Liver (tissue), 8 donors: ENCODE measurements at regions not wholly inside any gene's neighbourhood (a gene's known extent, or its start where the extent isn't known, plus 50 kb on each side); places are given as distances from the start of the nearest gene placed in this dataset.

ENCODE experiments used
- DNase-seq: peaks from one replicate; pipeline ENCODE4 v3.0.0-alpha.2; 2017; ENCODE audit warnings: low spot score
- H3K27ac ChIP-seq, 2 donors: one replicate each; pipeline ENCODE4 v1.7.0; 2013; ENCODE audit warnings: inconsistent platforms in 2 of 2, low read length in 2 of 2, control low read depth in 1 of 2, low read depth in 1 of 2, mild to moderate bottlenecking in 1 of 2
- H3K27me3 ChIP-seq, 4 donors: one replicate each; pipeline versions ENCODE4 v1.6.1 to v1.7.0; 2013; ENCODE audit warnings: low read length in 3 of 4, inconsistent platforms in 1 of 4, mild to moderate bottlenecking in 1 of 4, moderate library complexity in 1 of 4; ENCODE audit not compliant: control insufficient read depth in 4 of 4, insufficient read depth in 4 of 4
- H3K36me3 ChIP-seq, 4 donors: one replicate each; pipeline versions ENCODE4 v1.6.1 to v1.7.0; 2013; ENCODE audit warnings: low read length in 3 of 4, mild to moderate bottlenecking in 3 of 4, low read depth in 1 of 4, moderate library complexity in 1 of 4; ENCODE audit not compliant: control insufficient read depth in 4 of 4, insufficient read depth in 3 of 4
- H3K4me1 ChIP-seq, 4 donors: one replicate each; pipeline versions ENCODE4 v1.6.1 to v1.7.0; 2013; ENCODE audit warnings: low read length in 3 of 4, mild to moderate bottlenecking in 3 of 4, moderate library complexity in 1 of 4; ENCODE audit not compliant: control insufficient read depth in 4 of 4, insufficient read depth in 4 of 4
- H3K4me3 ChIP-seq, 3 donors: one replicate each; pipeline versions ENCODE4 v1.6.1 to v1.7.0; 2013; ENCODE audit warnings: low read length in 3 of 3, control low read depth in 1 of 3, low read depth in 1 of 3, mild to moderate bottlenecking in 1 of 3
- H3K9ac ChIP-seq, 2 donors: one replicate each; pipeline ENCODE4 v1.7.0; 2013; ENCODE audit warnings: low read length in 2 of 2, mild to moderate bottlenecking in 2 of 2, moderate library complexity in 2 of 2, control low read depth in 1 of 2, low read depth in 1 of 2
- H3K9me3 ChIP-seq, 4 donors: one replicate each; pipeline versions ENCODE4 v1.6.1 to v1.7.0; 2013; ENCODE audit warnings: low read length in 3 of 4; ENCODE audit not compliant: control insufficient read depth in 4 of 4
- EGR1 ChIP-seq, 2 donors: IDR thresholded peaks; 2 replicates each; pipeline ENCODE4 v1.6.1; 2016 to 2018; ENCODE audit warnings: antibody characterized with exemption in 2 of 2, low read depth in 2 of 2
- FOXA1 ChIP-seq: IDR thresholded peaks from 2 replicates; pipeline ENCODE4 v1.6.1; 2016; ENCODE audit warnings: antibody characterized with exemption
- FOXA2 ChIP-seq: IDR thresholded peaks from 2 replicates; pipeline ENCODE4 v1.6.1; 2016; ENCODE audit warnings: antibody characterized with exemption
- GABPA ChIP-seq, 2 donors: IDR thresholded peaks in 1 of 2; conservative IDR thresholded peaks in 1 of 2; 2 replicates each; pipeline ENCODE4 v1.6.1; 2016; ENCODE audit warnings: antibody characterized with exemption in 2 of 2, mild to moderate bottlenecking in 1 of 2, moderate library complexity in 1 of 2
- HNF4A ChIP-seq, 2 donors: conservative IDR thresholded peaks; 2 replicates each; pipeline ENCODE4 v1.6.1; 2016; ENCODE audit warnings: antibody characterized with exemption in 2 of 2, mild to moderate bottlenecking in 2 of 2
- JUND ChIP-seq, 2 donors: IDR thresholded peaks; 2 replicates each; pipeline ENCODE4 v1.6.1; 2016; ENCODE audit warnings: antibody characterized with exemption in 2 of 2
- NR2F2 ChIP-seq: IDR thresholded peaks from 2 replicates; pipeline ENCODE4 v1.6.1; 2016; ENCODE audit warnings: antibody characterized with exemption
- RAD21 ChIP-seq, 2 donors: IDR thresholded peaks; 2 replicates each; pipeline ENCODE4 v1.6.1; 2016; ENCODE audit warnings: antibody characterized with exemption in 2 of 2, mild to moderate bottlenecking in 2 of 2
- TAF1 ChIP-seq: conservative IDR thresholded peaks from 2 replicates; pipeline ENCODE4 v1.6.1; 2016; ENCODE audit warnings: antibody characterized with exemption, mild to moderate bottlenecking
- WGBS: extraction: QIAGEN DNeasy Blood & Tissue Kit; methylation state at CpG from one replicate; pipeline ENCODE4 v1.1.7; 2013; 5-methylcytosine and 5-hydroxymethylcytosine counted together
- TF ChIP-seq, protein P1 (sequence below): IDR thresholded peaks from 2 replicates; pipeline ENCODE4 v1.6.1; 2016; ENCODE audit warnings: antibody characterized with exemption, mild to moderate bottlenecking
- TF ChIP-seq, protein P2 (sequence below): fragments of 150-350 bp; IDR thresholded peaks from 2 replicates; pipeline ENCODE4 v1.5.1; 2017; ENCODE audit warnings: improper control_type of control experiment, low read depth, low read length; ENCODE audit not compliant: missing input control
- TF ChIP-seq, protein P3 (sequence below): IDR thresholded peaks from 2 replicates; pipeline ENCODE4 v1.6.1; 2016; ENCODE audit warnings: antibody characterized with exemption
- donor health status: healthy.
- donor health status: healthy.
- donor health status: healthy.
- donor health status: healthy.
- donor health status: healthy.

DNA sequence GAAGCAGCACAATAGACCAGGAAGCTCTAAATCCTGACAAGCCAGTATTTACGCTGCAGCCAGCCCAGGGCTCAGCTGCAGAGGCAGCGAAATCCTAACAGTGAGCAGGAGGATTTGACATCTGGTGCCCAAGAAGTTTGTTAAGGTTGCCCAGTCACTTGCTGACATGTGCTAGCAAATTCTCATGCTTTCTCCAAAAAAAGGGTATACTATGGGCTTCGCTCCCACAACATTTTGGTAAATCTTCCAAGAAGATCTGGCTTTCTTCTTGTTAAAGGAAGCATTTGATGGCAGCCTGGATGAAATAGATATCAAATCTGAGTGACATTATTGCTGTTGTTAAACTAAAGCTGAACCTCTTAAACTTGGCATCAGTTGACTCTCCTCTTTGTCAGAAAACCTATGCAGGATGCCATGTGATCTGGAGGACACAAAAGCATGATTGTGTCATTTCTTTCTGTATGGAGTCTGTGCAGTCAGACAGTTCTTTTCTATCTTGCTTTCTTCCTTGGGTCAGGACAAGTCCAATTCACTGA is 949.7 kb upstream of the RBFOX1 start:
- Histone ChIP-seq H3K36me3 (no peaks in the 10 kb centered on the region), H3K4me1 (no peaks in the 10 kb centered on the region), H3K27me3 (peaks cover 0 to 3% (median 0%) of the 10 kb centered on the region in 4 donors), H3K9ac (no peak overlapping the region), H3K27ac (no peak overlapping the region), H3K9me3 (no peaks in the 10 kb centered on the region), H3K4me3 (no peak overlapping the region)
- DNase-seq, result no peak
- WGBS, result 64% methylated on average over 3 of the region's 3 CpGs
- TF ChIP-seq FOXA2 (no peak), EGR1 (IDR thresholded peaks at IDR 0.05; ENCODE audit: low read depth in 2 of 2) (no peak), GABPA (IDR thresholded peaks at IDR 0.05 in 1 of 2, conservative IDR thresholded peaks at IDR 0.05 in 1 of 2) (no peak), NR2F2 (no peak), TAF1 (no peak), HNF4A (conservative IDR thresholded peaks at IDR 0.05) (no peak)
- TF ChIP-seq, protein P1, sequence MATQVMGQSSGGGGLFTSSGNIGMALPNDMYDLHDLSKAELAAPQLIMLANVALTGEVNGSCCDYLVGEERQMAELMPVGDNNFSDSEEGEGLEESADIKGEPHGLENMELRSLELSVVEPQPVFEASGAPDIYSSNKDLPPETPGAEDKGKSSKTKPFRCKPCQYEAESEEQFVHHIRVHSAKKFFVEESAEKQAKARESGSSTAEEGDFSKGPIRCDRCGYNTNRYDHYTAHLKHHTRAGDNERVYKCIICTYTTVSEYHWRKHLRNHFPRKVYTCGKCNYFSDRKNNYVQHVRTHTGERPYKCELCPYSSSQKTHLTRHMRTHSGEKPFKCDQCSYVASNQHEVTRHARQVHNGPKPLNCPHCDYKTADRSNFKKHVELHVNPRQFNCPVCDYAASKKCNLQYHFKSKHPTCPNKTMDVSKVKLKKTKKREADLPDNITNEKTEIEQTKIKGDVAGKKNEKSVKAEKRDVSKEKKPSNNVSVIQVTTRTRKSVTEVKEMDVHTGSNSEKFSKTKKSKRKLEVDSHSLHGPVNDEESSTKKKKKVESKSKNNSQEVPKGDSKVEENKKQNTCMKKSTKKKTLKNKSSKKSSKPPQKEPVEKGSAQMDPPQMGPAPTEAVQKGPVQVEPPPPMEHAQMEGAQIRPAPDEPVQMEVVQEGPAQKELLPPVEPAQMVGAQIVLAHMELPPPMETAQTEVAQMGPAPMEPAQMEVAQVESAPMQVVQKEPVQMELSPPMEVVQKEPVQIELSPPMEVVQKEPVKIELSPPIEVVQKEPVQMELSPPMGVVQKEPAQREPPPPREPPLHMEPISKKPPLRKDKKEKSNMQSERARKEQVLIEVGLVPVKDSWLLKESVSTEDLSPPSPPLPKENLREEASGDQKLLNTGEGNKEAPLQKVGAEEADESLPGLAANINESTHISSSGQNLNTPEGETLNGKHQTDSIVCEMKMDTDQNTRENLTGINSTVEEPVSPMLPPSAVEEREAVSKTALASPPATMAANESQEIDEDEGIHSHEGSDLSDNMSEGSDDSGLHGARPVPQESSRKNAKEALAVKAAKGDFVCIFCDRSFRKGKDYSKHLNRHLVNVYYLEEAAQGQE, result no peak

DNA sequence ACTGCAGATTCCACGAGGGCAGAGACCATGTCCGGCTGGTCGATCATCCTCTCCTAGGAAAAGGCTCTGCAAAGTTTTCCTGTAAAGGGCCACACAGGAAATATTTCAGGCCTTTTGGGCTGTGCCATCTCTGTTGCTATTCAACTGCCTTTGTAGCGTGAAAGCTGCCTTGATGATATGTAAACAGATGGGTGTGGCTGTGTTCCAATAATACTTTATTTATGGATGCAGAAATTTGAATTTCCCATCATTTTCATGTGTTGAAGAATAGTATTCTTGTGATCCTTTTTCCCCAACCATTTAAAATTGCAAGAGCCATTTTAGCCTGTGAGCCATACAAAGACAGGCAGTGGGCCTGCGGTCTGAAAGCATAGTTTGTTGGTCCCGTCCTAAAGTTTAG is 950.7 kb upstream of the RBFOX1 start:
- WGBS, result 67% methylated on average over 6 of the region's 6 CpGs
- no peak for DNase-seq
- Histone ChIP-seq H3K4me1 (no peaks in the 10 kb centered on the region), H3K27me3 (peaks cover 0 to 3% (median 0%) of the 10 kb centered on the region in 4 donors), H3K4me3 (no peak overlapping the region), H3K27ac (no peak overlapping the region), H3K9ac (no peak overlapping the region), H3K9me3 (no peaks in the 10 kb centered on the region), H3K36me3 (no peaks in the 10 kb centered on the region)
- TF ChIP-seq TAF1 (no peak), RAD21 (IDR thresholded peaks at IDR 0.05) (no peak), JUND (IDR thresholded peaks at IDR 0.05) (no peak), HNF4A (conservative IDR thresholded peaks at IDR 0.05) (no peak), FOXA1 (no peak), NR2F2 (no peak)
- TF ChIP-seq, protein P2, sequence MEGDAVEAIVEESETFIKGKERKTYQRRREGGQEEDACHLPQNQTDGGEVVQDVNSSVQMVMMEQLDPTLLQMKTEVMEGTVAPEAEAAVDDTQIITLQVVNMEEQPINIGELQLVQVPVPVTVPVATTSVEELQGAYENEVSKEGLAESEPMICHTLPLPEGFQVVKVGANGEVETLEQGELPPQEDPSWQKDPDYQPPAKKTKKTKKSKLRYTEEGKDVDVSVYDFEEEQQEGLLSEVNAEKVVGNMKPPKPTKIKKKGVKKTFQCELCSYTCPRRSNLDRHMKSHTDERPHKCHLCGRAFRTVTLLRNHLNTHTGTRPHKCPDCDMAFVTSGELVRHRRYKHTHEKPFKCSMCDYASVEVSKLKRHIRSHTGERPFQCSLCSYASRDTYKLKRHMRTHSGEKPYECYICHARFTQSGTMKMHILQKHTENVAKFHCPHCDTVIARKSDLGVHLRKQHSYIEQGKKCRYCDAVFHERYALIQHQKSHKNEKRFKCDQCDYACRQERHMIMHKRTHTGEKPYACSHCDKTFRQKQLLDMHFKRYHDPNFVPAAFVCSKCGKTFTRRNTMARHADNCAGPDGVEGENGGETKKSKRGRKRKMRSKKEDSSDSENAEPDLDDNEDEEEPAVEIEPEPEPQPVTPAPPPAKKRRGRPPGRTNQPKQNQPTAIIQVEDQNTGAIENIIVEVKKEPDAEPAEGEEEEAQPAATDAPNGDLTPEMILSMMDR, result no peak
- TF ChIP-seq, protein P3, sequence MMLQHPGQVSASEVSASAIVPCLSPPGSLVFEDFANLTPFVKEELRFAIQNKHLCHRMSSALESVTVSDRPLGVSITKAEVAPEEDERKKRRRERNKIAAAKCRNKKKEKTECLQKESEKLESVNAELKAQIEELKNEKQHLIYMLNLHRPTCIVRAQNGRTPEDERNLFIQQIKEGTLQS, result no peak

DNA sequence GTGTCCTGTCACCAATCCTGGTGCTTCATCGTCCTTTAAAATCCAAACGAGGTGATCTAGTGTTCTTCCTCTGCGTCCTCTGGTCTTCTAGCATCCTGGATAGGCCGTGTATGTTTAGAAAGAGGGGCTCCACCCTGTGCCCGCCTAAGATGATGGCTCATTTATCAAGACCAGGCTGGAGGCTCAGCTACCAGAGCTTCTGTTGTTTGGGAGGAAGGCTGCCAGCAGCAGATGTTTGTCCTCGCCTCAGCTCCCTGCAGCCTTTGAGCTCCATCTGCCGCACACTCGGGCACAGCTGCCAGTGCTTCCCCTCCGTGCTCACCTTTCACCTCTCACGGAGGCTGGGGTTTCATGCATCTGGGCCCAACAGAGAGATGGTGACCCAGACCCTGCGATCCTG is 954.7 kb upstream of the RBFOX1 start:
- no peaks in the 10 kb centered on the region for H3K4me1 ChIP-seq
- 74% methylated on average over 11 of the region's 11 CpGs for WGBS
- H3K9ac ChIP-seq, result no peak overlapping the region
- no peaks in the 10 kb centered on the region for H3K36me3 ChIP-seq
- TF ChIP-seq FOXA1, result no peak
- peaks cover 0 to 4% (median 1%) of the 10 kb centered on the region in 4 donors for H3K9me3 ChIP-seq
- no peak overlapping the region for H3K27ac ChIP-seq
- no peak for DNase-seq
- H3K27me3 ChIP-seq, result peaks cover 0 to 6% (median 0%) of the 10 kb centered on the region in 4 donors
- H3K4me3 ChIP-seq, result no peak overlapping the region
